Colonic mucosa (tissue), 4 donors: ENCODE measurements at regions not wholly inside any gene's neighbourhood (a gene's known extent, or its start where the extent isn't known, plus 50 kb on each side); places are given as distances from the start of the nearest gene placed in this dataset.

Source experiments
- DNase-seq: peaks from one replicate; pipeline ENCODE4 v3.0.0-alpha.2; 2020
- H3K27ac ChIP-seq: fragments of 200-600 bp; one replicate; pipeline ENCODE4 v1.8.0; 2021
- H3K27me3 ChIP-seq: fragments of 200-600 bp; one replicate; pipeline ENCODE4 v1.8.0; 2021
- H3K36me3 ChIP-seq: fragments of 200-600 bp; one replicate; pipeline ENCODE4 v1.8.0; 2021
- H3K4me1 ChIP-seq: fragments of 200-600 bp; one replicate; pipeline ENCODE4 v1.8.0; 2021; ENCODE audit warnings: mild to moderate bottlenecking
- H3K4me3 ChIP-seq: fragments of 200-600 bp; one replicate; pipeline ENCODE4 v1.8.0; 2021
- H3K9ac ChIP-seq, 2 donors: one replicate each; pipeline ENCODE4 v1.7.0; 2013; ENCODE audit warnings: control low read depth in 2 of 2, low read depth in 2 of 2, low read length in 2 of 2
- H3K9me3 ChIP-seq: fragments of 200-600 bp; one replicate; pipeline ENCODE4 v1.8.0; 2021
- intact Hi-C: fragments of 100-400 bp; cut with DNase I; formaldehyde crosslinking; loops from one replicate; pipeline ENCODE4 v1.14.1; 2022
- TF ChIP-seq, protein P1 (sequence below): fragments of 200-600 bp; IDR thresholded peaks from one replicate; pipeline ENCODE4 v1.8.0; 2022; ENCODE audit warnings: antibody characterized with exemption, mild to moderate bottlenecking
- donor health status: healthy.
- donor health status: DM: no; HTN: no; CAD: no.
- donor health status: DM: no; HTN: no; CAD: no.

DNA sequence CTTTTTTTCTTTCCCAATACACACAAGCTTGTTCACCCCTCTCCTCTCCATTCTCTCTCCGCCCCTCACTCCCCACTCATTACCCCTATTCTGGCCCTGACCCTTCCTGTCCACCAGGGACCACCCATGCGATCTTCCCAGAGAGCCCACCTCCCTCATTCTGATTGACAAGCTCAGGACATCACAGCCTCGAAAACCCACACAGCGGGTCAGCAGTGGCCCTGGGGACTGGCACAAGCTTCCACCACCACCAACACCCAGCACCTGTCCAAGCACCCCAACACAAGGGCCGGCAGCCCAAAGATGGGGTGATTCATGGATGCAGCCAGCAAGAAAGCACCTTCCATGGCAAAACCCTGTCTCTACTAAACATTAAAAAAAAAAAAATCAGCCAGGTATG is 50.0 kb upstream of the USP6NL start:
- intact Hi-C loops = no loop called here
- Histone ChIP-seq H3K27ac (no peak overlapping the region), H3K36me3 (no peaks in the 10 kb centered on the region), H3K4me1 (no peaks in the 10 kb centered on the region), H3K9me3 (no peaks in the 10 kb centered on the region), H3K4me3 (no peak overlapping the region), H3K27me3 (no peaks in the 10 kb centered on the region), H3K9ac (no peak overlapping the region)
- no peak for DNase-seq
- TF ChIP-seq, protein P1, sequence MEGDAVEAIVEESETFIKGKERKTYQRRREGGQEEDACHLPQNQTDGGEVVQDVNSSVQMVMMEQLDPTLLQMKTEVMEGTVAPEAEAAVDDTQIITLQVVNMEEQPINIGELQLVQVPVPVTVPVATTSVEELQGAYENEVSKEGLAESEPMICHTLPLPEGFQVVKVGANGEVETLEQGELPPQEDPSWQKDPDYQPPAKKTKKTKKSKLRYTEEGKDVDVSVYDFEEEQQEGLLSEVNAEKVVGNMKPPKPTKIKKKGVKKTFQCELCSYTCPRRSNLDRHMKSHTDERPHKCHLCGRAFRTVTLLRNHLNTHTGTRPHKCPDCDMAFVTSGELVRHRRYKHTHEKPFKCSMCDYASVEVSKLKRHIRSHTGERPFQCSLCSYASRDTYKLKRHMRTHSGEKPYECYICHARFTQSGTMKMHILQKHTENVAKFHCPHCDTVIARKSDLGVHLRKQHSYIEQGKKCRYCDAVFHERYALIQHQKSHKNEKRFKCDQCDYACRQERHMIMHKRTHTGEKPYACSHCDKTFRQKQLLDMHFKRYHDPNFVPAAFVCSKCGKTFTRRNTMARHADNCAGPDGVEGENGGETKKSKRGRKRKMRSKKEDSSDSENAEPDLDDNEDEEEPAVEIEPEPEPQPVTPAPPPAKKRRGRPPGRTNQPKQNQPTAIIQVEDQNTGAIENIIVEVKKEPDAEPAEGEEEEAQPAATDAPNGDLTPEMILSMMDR = no peak
